ENCODE measurements at regions not wholly inside any gene's neighbourhood (a gene's known extent, or its start where the extent isn't known, plus 50 kb on each side); places are given as distances from the start of the nearest gene placed in this dataset.
A peak's percentile ranks its signal among the peaks of the same experiment; 100 is the strongest.

DNA sequence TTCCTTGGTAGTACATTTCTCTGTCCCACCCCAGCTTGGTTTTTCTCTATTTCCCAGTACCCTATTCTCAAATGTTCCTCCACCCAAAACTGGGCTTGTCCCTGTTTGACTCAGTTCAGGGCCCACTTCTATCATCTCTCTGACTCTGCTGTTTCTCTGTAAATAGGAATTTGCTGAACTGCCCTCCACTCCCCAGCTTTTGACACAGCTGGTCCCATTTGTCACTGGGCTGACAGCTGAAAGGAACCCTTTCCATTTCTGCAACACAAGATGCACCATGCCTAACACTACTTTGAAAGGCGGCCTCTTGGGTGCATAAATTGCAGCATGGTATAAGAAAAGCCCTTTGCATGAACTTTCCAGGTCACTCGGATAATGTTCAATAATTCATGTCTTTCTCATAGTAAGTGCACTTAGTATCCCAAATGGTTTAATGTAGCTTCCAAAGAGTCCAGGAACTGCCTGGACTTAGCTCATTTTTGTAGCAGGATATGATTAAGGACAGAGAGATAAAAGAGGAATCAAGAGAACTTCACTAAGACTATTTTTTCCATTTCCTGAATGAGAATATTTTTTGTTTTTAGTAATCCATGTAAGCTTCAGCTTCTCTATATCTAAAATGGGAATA lies 256.7 kb downstream of the CDH11 start:
- Histone ChIP-seq H3K4me3 (no peak overlapping the region), H3K4me1 (no peaks in the 10 kb centered on the region), H3K9me3 (no peaks in the 10 kb centered on the region), H3K27me3 (no peaks in the 10 kb centered on the region), H3K27ac (no peak overlapping the region), H3K36me3 (no peaks in the 10 kb centered on the region)
- TF ChIP-seq, protein P1, sequence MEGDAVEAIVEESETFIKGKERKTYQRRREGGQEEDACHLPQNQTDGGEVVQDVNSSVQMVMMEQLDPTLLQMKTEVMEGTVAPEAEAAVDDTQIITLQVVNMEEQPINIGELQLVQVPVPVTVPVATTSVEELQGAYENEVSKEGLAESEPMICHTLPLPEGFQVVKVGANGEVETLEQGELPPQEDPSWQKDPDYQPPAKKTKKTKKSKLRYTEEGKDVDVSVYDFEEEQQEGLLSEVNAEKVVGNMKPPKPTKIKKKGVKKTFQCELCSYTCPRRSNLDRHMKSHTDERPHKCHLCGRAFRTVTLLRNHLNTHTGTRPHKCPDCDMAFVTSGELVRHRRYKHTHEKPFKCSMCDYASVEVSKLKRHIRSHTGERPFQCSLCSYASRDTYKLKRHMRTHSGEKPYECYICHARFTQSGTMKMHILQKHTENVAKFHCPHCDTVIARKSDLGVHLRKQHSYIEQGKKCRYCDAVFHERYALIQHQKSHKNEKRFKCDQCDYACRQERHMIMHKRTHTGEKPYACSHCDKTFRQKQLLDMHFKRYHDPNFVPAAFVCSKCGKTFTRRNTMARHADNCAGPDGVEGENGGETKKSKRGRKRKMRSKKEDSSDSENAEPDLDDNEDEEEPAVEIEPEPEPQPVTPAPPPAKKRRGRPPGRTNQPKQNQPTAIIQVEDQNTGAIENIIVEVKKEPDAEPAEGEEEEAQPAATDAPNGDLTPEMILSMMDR (IDR thresholded peaks at IDR 0.05), result no peak
- TF ChIP-seq POLR2A (IDR thresholded peaks at IDR 0.05), result no peak
- no peak for DNase-seq

DNA sequence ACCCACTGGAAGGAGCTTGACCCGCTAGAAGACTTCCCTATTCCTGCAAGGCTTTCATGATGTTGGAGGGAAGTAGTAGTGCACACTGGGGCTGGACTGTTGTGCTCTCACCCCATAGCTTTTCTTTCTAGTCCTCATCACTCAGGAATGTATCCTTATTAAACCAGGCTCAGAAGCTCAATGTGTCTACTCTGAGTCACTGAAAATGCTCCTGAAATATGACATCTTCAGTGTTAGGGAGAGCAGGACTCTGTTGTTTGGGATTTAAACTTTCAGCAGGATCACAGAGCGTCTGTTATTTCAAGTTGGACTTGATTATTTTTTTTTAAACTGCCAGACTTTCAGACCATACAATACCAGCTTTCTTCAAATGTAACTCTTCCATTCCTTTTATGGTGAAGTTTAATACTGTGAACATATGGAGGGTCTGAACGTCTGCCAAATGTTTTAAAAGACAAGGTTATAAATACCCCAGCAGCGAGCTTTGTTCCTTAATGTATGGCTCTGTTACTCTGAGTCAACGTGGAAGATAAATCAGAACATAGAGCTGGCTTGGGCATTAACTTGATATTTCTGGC lies 257.5 kb downstream of the CDH11 start:
- no peaks in the 10 kb centered on the region for H3K4me1 ChIP-seq
- no peaks in the 10 kb centered on the region for H3K27me3 ChIP-seq
- peak overlapping the region in 1 of 4 donors; percentile 16 for H3K27ac ChIP-seq
- H3K9me3 ChIP-seq, result no peaks in the 10 kb centered on the region
- H3K36me3 ChIP-seq, result no peaks in the 10 kb centered on the region
- no peak overlapping the region for H3K4me3 ChIP-seq
- TF ChIP-seq, protein P1 (IDR thresholded peaks at IDR 0.05), result no peak
- TF ChIP-seq POLR2A (IDR thresholded peaks at IDR 0.05), result no peak
- no peak for DNase-seq

DNA sequence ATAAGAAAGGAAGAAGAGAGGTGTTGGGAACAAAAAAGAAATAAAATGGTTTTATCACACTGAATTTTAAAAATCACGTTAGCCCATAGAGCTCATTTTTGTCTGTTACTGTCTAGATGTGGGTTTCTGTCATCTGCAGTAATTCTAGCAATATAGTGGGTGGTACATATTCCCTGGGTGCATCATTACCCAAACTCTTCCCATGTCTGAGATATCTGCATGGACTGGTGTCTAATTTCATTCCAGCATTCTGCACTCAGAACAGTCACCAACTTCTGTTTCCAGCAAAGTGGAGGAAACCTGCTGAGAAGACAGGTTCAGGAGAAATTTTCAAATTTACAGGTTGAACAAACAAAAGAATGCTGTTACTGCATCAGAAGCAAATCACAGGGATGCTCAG lies 263.8 kb downstream of the CDH11 start:
- no peak overlapping the region for H3K4me3 ChIP-seq
- H3K9me3 ChIP-seq, result no peaks in the 10 kb centered on the region
- DNase-seq, result no peak
- no peaks in the 10 kb centered on the region for H3K27me3 ChIP-seq
- H3K36me3 ChIP-seq, result no peaks in the 10 kb centered on the region
- TF ChIP-seq, protein P1 (IDR thresholded peaks at IDR 0.05), result no peak
- TF ChIP-seq POLR2A (IDR thresholded peaks at IDR 0.05), result no peak
- H3K4me1 ChIP-seq, result no peaks in the 10 kb centered on the region
- H3K27ac ChIP-seq, result no peak overlapping the region

DNA sequence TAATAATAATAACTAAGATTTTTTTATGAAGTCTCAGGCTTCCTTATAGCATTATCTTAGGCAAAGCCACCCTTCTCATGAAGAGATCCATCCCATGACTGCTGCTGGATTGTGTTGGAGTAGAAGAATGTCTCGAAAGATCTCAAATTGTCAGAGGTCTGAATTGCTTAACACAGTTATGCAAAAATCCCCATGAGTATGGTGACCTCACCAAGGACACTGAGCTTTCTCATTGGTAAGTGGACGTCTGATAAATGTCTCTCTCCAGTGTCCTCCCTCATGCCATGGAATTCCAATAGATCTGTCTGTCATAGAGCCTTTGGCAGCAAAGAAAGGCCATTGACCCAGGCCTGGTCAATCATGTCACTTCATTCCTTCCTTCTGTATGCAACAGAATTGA lies 264.5 kb downstream of the CDH11 start:
- no peak for DNase-seq
- H3K9me3 ChIP-seq, result no peaks in the 10 kb centered on the region
- no peak overlapping the region for H3K27ac ChIP-seq
- H3K4me1 ChIP-seq, result no peaks in the 10 kb centered on the region
- no peak overlapping the region for H3K4me3 ChIP-seq
- TF ChIP-seq POLR2A (IDR thresholded peaks at IDR 0.05), result no peak
- TF ChIP-seq, protein P1 (IDR thresholded peaks at IDR 0.05), result no peak
- H3K27me3 ChIP-seq, result no peaks in the 10 kb centered on the region
- no peaks in the 10 kb centered on the region for H3K36me3 ChIP-seq

DNA sequence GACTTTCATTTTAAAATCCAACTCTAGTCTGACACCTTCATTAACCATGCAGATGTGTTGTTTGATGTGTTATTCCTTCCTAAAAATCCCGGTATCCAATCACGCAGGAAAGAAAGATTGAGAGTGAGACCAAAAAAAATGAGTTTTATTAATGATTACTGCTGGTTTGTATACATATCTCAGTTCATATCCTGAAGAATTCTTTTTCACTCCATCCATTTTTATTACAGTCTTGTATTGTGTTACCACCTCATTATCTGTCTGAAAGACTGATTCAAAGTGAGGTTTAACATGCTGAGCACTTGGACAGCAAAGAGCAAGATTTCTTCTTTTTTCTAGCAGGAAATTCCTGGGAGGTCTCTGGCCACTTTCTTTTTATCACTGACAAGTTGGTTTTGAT lies 268.3 kb downstream of the CDH11 start:
- no peak for DNase-seq
- Histone ChIP-seq H3K36me3 (no peaks in the 10 kb centered on the region), H3K4me1 (no peaks in the 10 kb centered on the region), H3K4me3 (no peak overlapping the region), H3K27ac (no peak overlapping the region), H3K27me3 (no peaks in the 10 kb centered on the region), H3K9me3 (no peaks in the 10 kb centered on the region)
- TF ChIP-seq POLR2A (IDR thresholded peaks at IDR 0.05), result no peak
- TF ChIP-seq, protein P1 (IDR thresholded peaks at IDR 0.05), result no peak
